ENCODE measurements at regions not wholly inside any gene's neighbourhood (a gene's known extent, or its start where the extent isn't known, plus 50 kb on each side); places are given as distances from the start of the nearest gene placed in this dataset.

- H3K4me2 ChIP-seq (ENCODE audit: low read depth, low read length, poor library complexity, severe bottlenecking), result no peak overlapping the region
- H3K27me3 ChIP-seq (ENCODE audit: insufficient read depth, low read length, poor library complexity, severe bottlenecking), result no peaks in the 10 kb centered on the region
- H3K9ac ChIP-seq (ENCODE audit: low read depth, low read length, poor library complexity, severe bottlenecking), result no peak overlapping the region
- H3K36me3 ChIP-seq (ENCODE audit: insufficient read depth, low read length), result no peaks in the 10 kb centered on the region
- no peak overlapping the region for H3K4me3 ChIP-seq (ENCODE audit: low read length, poor library complexity, severe bottlenecking)
- no peaks in the 10 kb centered on the region for H4K20me1 ChIP-seq (ENCODE audit: insufficient read depth, low read length, poor library complexity, severe bottlenecking)
- TF ChIP-seq EZH2phosphoT487 (IDR thresholded peaks at IDR 0.05; ENCODE audit: borderline replicate concordance) (no peak), CTCF (conservative IDR thresholded peaks at IDR 0.05; ENCODE audit: low read length) (no peak)
- H3K9me3 ChIP-seq (ENCODE audit: insufficient read depth, low read depth, low read length), result no peaks in the 10 kb centered on the region
- no peaks in the 10 kb centered on the region for H3K9me2 ChIP-seq (replicated peaks; ENCODE audit: low read depth, low read length)
- no peaks in the 10 kb centered on the region for H3K4me1 ChIP-seq (ENCODE audit: insufficient read depth, low read length, poor library complexity, severe bottlenecking)
- no peak overlapping the region for H2AFZ ChIP-seq (ENCODE audit: low read length)
- H3F3A ChIP-seq (ENCODE audit: low read depth), result no peaks in the 10 kb centered on the region
- H3K79me2 ChIP-seq (ENCODE audit: insufficient read depth, low read length), result no peaks in the 10 kb centered on the region
These were observed 126.5 kb upstream of the TRPC7 start for GRCh38 chr5:136491806-136492205.

- H3K36me3 ChIP-seq (ENCODE audit: insufficient read depth, low read length), result no peaks in the 10 kb centered on the region
- H3K4me2 ChIP-seq (ENCODE audit: low read depth, low read length, poor library complexity, severe bottlenecking), result no peak overlapping the region
- H3K4me3 ChIP-seq (ENCODE audit: low read length, poor library complexity, severe bottlenecking), result no peak overlapping the region
- H3K4me1 ChIP-seq (ENCODE audit: insufficient read depth, low read length, poor library complexity, severe bottlenecking), result no peaks in the 10 kb centered on the region
- no peaks in the 10 kb centered on the region for H3K9me3 ChIP-seq (ENCODE audit: insufficient read depth, low read depth, low read length)
- H3K79me2 ChIP-seq (ENCODE audit: insufficient read depth, low read length), result no peaks in the 10 kb centered on the region
- no peaks in the 10 kb centered on the region for H3K27me3 ChIP-seq (ENCODE audit: insufficient read depth, low read length, poor library complexity, severe bottlenecking)
- H2AFZ ChIP-seq (ENCODE audit: low read length), result no peak overlapping the region
- H3K9me2 ChIP-seq (replicated peaks; ENCODE audit: low read depth, low read length), result no peaks in the 10 kb centered on the region
- H3K9ac ChIP-seq (ENCODE audit: low read depth, low read length, poor library complexity, severe bottlenecking), result no peak overlapping the region
- H4K20me1 ChIP-seq (ENCODE audit: insufficient read depth, low read length, poor library complexity, severe bottlenecking), result no peaks in the 10 kb centered on the region
- TF ChIP-seq EZH2phosphoT487 (IDR thresholded peaks at IDR 0.05; ENCODE audit: borderline replicate concordance), result no peak
- no peak for TF ChIP-seq CTCF (conservative IDR thresholded peaks at IDR 0.05; ENCODE audit: low read length)
- no peaks in the 10 kb centered on the region for H3F3A ChIP-seq (ENCODE audit: low read depth)
These were observed 119.5 kb upstream of the TRPC7 start for GRCh38 chr5:136484808-136485325.

- Histone ChIP-seq H3K4me1 (ENCODE audit: insufficient read depth, low read length, poor library complexity, severe bottlenecking) (no peaks in the 10 kb centered on the region), H3K27me3 (ENCODE audit: insufficient read depth, low read length, poor library complexity, severe bottlenecking) (no peaks in the 10 kb centered on the region), H3K79me2 (ENCODE audit: insufficient read depth, low read length) (no peaks in the 10 kb centered on the region), H3K4me3 (ENCODE audit: low read length, poor library complexity, severe bottlenecking) (no peak overlapping the region), H3K9me3 (ENCODE audit: insufficient read depth, low read depth, low read length) (no peaks in the 10 kb centered on the region), H4K20me1 (ENCODE audit: insufficient read depth, low read length, poor library complexity, severe bottlenecking) (no peaks in the 10 kb centered on the region), H3K4me2 (ENCODE audit: low read depth, low read length, poor library complexity, severe bottlenecking) (no peak overlapping the region), H2AFZ (ENCODE audit: low read length) (no peak overlapping the region), H3K9me2 (replicated peaks; ENCODE audit: low read depth, low read length) (no peaks in the 10 kb centered on the region), H3K36me3 (ENCODE audit: insufficient read depth, low read length) (no peaks in the 10 kb centered on the region), H3F3A (ENCODE audit: low read depth) (no peaks in the 10 kb centered on the region), H3K9ac (ENCODE audit: low read depth, low read length, poor library complexity, severe bottlenecking) (no peak overlapping the region)
- TF ChIP-seq CTCF (conservative IDR thresholded peaks at IDR 0.05; ENCODE audit: low read length), result no peak
- TF ChIP-seq EZH2phosphoT487 (IDR thresholded peaks at IDR 0.05; ENCODE audit: borderline replicate concordance), result no peak
These were observed 116.9 kb upstream of the TRPC7 start for GRCh38 chr5:136482206-136482605.

All from Loucy (cell line).